Mammary epithelial cell (primary cell): ENCODE measurements at regions not wholly inside any gene's neighbourhood (a gene's known extent, or its start where the extent isn't known, plus 50 kb on each side); places are given as distances from the start of the nearest gene placed in this dataset.

Experiments used
- CTCF ChIP-seq, 2 donors: IDR thresholded peaks in 1 of 2; conservative IDR thresholded peaks in 1 of 2; 2 replicates each; pipeline ENCODE4 v1.5.1; 2011 to 2012; ENCODE audit warnings: inconsistent platforms in 2 of 2, low read length in 2 of 2, mild to moderate bottlenecking in 2 of 2, control low read depth in 1 of 2, low read depth in 1 of 2; ENCODE audit not compliant: insufficient read depth in 1 of 2; ENCODE audit errors: extremely low read depth in 1 of 2
- EZH2 ChIP-seq: IDR thresholded peaks from 2 replicates; pipeline ENCODE4 v1.6.1; 2012; ENCODE audit warnings: low read length, inconsistent platforms, borderline replicate concordance

- TF ChIP-seq CTCF (conservative IDR thresholded peaks at IDR 0.05 in 1 of 2, IDR thresholded peaks at IDR 0.05 in 1 of 2; ENCODE audit: extremely low read depth in 1 of 2, insufficient read depth in 1 of 2, low read depth in 1 of 2, low read length in 2 of 2) (no peak), EZH2 (no peak)
Measured at GRCh38 chr1:83515578-83516154, 483.3 kb downstream of the TTLL7 start.
